ENCODE measurements at regions not wholly inside any gene's neighbourhood (a gene's known extent, or its start where the extent isn't known, plus 50 kb on each side); places are given as distances from the start of the nearest gene placed in this dataset.

DNA sequence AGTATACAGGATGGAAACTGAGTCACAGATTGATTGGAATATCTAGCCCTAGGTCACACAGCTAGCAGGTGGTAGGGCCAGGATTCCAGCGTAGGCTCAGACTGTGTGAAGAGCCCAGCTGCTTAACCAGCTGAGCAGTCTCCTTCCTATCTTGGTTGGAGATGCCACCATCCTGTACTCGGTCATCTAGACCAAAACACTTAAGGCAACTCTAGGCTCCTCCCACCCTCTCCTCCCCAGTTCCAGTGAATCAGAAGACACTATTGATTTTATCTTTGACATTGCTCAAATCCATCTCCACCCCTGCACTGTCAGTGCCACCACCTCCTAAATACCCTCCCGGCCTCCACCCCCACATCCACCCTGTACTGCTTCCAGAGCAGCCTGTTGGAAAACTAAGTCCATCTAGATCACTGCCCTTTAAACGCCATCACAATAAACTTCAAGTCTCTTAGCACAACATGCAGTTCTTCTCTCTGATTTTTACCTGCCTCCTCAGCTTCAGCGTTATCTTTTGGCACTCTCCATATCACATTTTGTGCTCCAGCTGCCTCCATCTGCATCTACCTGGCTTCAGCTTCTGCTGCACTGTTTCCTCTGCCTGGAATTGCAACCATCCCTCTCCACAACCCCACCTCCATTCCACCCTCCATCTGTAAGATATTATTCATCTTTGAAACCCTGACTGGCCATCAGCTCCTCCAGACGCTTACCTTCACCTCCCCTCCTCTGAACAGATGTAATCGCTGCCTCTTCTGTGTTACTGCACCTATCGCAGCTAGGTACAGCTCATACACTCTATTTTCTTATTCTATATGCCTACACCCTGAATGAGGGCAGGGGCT lies 86.8 kb upstream of the ACP3 start:
- no peak for DNase-seq (ENCODE audit: low read depth in 2 of 2)

DNA sequence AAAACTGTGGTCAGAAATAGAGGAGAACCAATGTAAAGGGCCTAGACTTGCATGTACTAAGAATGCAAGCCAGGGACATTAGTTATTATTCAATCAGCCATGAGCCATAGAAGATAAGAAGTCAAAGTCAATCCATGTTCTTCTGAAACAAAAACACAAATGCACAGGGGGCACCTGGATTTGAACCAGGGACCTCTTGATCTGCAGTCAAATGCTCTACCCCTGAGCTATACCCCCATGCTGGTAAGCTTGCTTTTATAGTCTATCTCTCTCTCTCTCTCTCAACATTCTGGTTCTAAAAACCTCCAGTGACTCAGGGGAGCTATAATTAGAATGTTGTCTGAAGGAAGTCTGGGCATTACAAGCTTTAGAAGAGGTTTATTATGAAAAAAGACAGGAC lies 85.6 kb upstream of the ACP3 start:
- TF ChIP-seq, protein P1, sequence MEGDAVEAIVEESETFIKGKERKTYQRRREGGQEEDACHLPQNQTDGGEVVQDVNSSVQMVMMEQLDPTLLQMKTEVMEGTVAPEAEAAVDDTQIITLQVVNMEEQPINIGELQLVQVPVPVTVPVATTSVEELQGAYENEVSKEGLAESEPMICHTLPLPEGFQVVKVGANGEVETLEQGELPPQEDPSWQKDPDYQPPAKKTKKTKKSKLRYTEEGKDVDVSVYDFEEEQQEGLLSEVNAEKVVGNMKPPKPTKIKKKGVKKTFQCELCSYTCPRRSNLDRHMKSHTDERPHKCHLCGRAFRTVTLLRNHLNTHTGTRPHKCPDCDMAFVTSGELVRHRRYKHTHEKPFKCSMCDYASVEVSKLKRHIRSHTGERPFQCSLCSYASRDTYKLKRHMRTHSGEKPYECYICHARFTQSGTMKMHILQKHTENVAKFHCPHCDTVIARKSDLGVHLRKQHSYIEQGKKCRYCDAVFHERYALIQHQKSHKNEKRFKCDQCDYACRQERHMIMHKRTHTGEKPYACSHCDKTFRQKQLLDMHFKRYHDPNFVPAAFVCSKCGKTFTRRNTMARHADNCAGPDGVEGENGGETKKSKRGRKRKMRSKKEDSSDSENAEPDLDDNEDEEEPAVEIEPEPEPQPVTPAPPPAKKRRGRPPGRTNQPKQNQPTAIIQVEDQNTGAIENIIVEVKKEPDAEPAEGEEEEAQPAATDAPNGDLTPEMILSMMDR (IDR thresholded peaks at IDR 0.05; ENCODE audit: low read depth, low read length), result no peak
- no peak overlapping the region for H3K4me3 ChIP-seq (replicated peaks in 1 of 2; ENCODE audit: low read depth in 2 of 2, low read length in 2 of 2)
- DNase-seq (ENCODE audit: low read depth in 2 of 2), result peak; percentile 60 to 89

More for the DNA sequence above, 86.8 kb upstream of the ACP3 start:
- TF ChIP-seq, protein P1 (IDR thresholded peaks at IDR 0.05; ENCODE audit: low read depth, low read length), result no peak
- no peak overlapping the region for H3K4me3 ChIP-seq (replicated peaks in 1 of 2; ENCODE audit: low read depth in 2 of 2, low read length in 2 of 2)

DNA sequence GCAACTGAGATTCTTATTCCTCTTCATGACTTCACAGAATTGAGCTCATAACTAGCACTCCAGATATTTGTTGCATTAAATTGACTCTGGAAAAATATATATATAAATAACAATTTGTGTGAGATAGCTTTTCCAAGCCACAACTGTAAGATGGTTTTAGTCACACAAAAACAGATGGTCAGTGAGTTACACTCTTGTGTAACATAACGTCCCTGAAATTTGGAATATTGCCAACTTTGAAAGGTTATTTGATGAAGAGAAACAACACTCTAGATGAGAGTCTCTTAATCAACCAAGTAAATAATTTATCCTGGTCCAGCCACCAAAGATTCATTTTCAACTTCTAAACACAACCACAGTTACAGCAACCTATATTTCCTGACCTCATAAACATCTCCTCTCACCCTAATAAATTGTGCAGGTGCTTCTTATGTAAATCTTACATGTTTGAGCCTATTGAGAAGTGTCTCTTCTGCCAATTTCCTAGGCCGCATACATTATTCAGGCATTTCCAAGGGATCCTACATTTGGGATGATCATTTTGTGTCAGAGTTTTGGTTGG lies 84.9 kb upstream of the ACP3 start:
- TF ChIP-seq, protein P1 (IDR thresholded peaks at IDR 0.05; ENCODE audit: low read depth, low read length), result no peak
- peak; percentile 11 to 55 for DNase-seq (ENCODE audit: low read depth in 2 of 2)
- no peak overlapping the region for H3K4me3 ChIP-seq (replicated peaks in 1 of 2; ENCODE audit: low read depth in 2 of 2, low read length in 2 of 2)

DNA sequence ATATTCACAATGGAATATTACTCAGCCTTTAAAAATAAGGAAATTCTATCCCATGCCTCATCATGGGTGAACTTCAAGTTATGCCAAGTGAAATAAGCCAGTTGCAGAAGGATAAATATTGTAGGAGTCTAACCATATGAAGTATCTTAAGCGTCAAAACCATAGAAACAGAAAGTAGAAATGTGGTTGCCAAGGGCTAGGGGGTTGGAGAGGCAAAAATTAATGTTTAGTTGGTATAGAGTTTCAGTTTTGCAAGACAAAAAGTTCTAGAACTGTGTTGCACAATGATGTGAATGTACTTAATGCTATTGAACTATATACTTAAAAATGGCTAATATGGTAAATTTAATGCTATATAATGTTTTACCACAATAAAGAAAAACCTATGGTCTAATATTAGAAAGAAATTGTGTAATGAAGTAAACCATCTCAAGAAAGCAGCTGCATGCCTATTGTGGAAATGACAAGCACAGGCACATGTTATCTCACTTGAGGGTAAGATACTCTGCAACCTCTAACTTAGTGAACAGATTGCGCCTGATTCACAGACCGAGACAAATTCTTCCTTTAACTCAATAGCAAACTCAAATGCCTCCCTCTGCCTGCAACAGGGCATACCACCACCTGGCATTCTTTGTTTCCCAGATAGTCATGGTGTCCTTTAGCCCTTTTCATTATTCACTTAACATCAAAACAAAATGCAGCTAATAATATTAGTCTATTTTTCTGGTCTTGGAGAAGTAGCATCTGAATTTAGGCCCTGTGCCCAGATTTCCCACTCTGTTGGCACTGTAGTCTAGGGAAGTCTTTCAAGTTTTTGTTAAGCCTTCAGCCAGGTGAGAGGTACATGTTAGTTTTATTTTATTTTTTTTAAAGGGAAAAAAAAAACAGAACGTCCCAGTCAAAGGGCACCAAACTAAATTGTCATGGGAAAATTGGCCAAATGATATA lies 80.2 kb upstream of the ACP3 start:
- no peak for DNase-seq (ENCODE audit: low read depth in 2 of 2)
- TF ChIP-seq, protein P1 (IDR thresholded peaks at IDR 0.05; ENCODE audit: low read depth, low read length), result no peak
- no peak overlapping the region for H3K4me3 ChIP-seq (replicated peaks in 1 of 2; ENCODE audit: low read depth in 2 of 2, low read length in 2 of 2)

DNA sequence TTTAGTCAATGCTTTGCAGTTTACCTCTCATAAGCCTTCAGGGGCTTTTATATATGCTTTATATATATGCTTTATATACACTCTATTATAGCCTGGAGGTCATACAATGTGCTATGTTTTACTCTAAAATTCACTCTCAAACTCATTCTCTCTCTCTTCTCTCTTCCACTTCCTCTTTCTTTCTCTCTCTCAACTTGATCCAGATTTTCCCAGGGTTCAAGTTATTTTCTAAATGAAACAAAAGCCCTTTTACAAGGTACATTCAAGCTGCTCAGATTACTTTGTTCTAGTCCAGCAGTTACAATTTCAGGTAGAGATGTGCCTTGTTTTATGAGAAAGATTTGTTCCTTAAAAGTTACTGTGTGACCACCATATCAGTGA lies 79.6 kb upstream of the ACP3 start:
- TF ChIP-seq, protein P1 (IDR thresholded peaks at IDR 0.05; ENCODE audit: low read depth, low read length), result no peak
- H3K4me3 ChIP-seq (replicated peaks in 1 of 2; ENCODE audit: low read depth in 2 of 2, low read length in 2 of 2), result no peak overlapping the region
- DNase-seq (ENCODE audit: low read depth in 2 of 2), result no peak

DNA sequence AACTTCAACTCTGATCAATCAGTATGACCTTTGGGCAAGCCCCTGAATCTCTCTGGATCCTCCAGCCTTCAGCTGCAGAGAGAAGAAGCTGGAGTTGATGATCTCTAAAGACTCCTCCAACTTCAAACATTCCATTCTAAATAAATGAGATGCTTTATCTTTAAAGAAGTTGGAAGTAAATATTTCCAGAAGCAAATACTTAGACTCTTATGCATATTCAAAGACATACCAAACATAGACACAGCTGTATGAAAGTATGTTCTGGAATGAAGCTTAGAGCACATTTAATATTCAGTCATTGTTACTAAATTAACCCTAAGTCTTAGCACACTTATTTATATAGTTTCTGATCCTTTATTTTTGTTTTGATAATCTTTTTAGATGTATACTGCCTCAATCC lies 77.6 kb upstream of the ACP3 start:
- no peak for DNase-seq (ENCODE audit: low read depth in 2 of 2)
- TF ChIP-seq, protein P1 (IDR thresholded peaks at IDR 0.05; ENCODE audit: low read depth, low read length), result no peak
- no peak overlapping the region for H3K4me3 ChIP-seq (replicated peaks in 1 of 2; ENCODE audit: low read depth in 2 of 2, low read length in 2 of 2)

All from cardiac fibroblast (primary cell).